K562 (cell line): ENCODE measurements at regions not wholly inside any gene's neighbourhood (a gene's known extent, or its start where the extent isn't known, plus 50 kb on each side); places are given as distances from the start of the nearest gene placed in this dataset.

ENCODE experiments used
- CBX8 ChIP-seq: fragments of 200-600 bp; sonication (generic); IDR thresholded peaks from 2 replicates; pipeline ENCODE4 v1.6.1; 2012; ENCODE audit warnings: borderline replicate concordance, mixed run types, low read depth, mild to moderate bottlenecking, moderate library complexity, mixed read lengths, low read length, control low read depth, inconsistent platforms; ENCODE audit not compliant: poor library complexity, severe bottlenecking; ENCODE audit errors: extremely low read depth
- E2F4 ChIP-seq: sonication (generic); formaldehyde crosslinking; IDR thresholded peaks from 2 replicates; pipeline ENCODE4 v1.8.0; 2022; ENCODE audit warnings: mild to moderate bottlenecking, low read depth, missing genetic modification reagents
- MIER1 ChIP-seq: fragments of 450-650 bp; IDR thresholded peaks from 2 replicates; pipeline ENCODE4 v1.6.1; 2016; ENCODE audit warnings: antibody characterized with exemption, mild to moderate bottlenecking, low read depth
- MTA2 ChIP-seq: fragments of 450-650 bp; IDR thresholded peaks from 2 replicates; pipeline ENCODE4 v1.6.1; 2016; ENCODE audit warnings: low read depth
- NR4A1 ChIP-seq, 2 experiments: fragments of 250-450 bp in 1 of 2; fragments of 450-650 bp in 1 of 2; sonication (Bioruptor Pico) in 1 of 2; IDR thresholded peaks; 2 replicates each; pipeline versions ENCODE4 v1.4.0 to v1.6.1; 2016 to 2020; ENCODE audit warnings: mild to moderate bottlenecking in 2 of 2, missing compliant biosample characterization in 1 of 2, missing genetic modification characterization in 1 of 2, moderate library complexity in 1 of 2
- OTX1 ChIP-seq: fragments of 450-650 bp; formaldehyde crosslinking; IDR thresholded peaks from 2 replicates; pipeline ENCODE4 v1.4.0; 2022; ENCODE audit warnings: mild to moderate bottlenecking
- POLR2AphosphoS5 ChIP-seq: IDR thresholded peaks from 2 replicates; pipeline ENCODE4 v1.6.1; 2011; ENCODE audit warnings: mild to moderate bottlenecking, low read depth, low read length, moderate library complexity; ENCODE audit not compliant: control insufficient read depth, insufficient read depth
- RNF219 ChIP-seq: fragments of 250-450 bp; sonication (Bioruptor Pico); IDR thresholded peaks from 2 replicates; pipeline ENCODE4 v1.5.0; 2022; ENCODE audit warnings: mild to moderate bottlenecking
- TARDBP ChIP-seq: fragments of 450-650 bp; IDR thresholded peaks from 2 replicates; pipeline ENCODE4 v1.6.1; 2016
- ZKSCAN3 ChIP-seq: fragments of 250-450 bp; sonication (Bioruptor Pico); IDR thresholded peaks from 2 replicates; pipeline ENCODE4 v1.4.0; 2020

- TF ChIP-seq E2F4 (CRISPR knock-in tag) (no peak), NR4A1 (CRISPR knock-in tag; IDR thresholded peaks at IDR 0.05) (no peak), NR4A1 (tag; IDR thresholded peaks at IDR 0.05) (no peak), CBX8 (no peak), RNF219 (CRISPR knock-in tag) (no peak), ZKSCAN3 (CRISPR knock-in tag) (no peak), TARDBP (no peak), MIER1 (no peak), MTA2 (no peak), POLR2AphosphoS5 (no peak), OTX1 (no peak)
Measured at GRCh38 chr3:146881356-146881755, 276.2 kb upstream of the PLSCR5 start (continued).
